RWPE1 (cell line): ENCODE measurements at regions not wholly inside any gene's neighbourhood (a gene's known extent, or its start where the extent isn't known, plus 50 kb on each side); places are given as distances from the start of the nearest gene placed in this dataset.

Experiments used
- CTCF ChIA-PET: fragments of 350-600 bp; sonication (Branson Sonifier 250); formaldehyde crosslinking; extraction: SDS; loops from one replicate; lab custom pipeline; 2021; lab: Yijun Ruan, JAX
- POLR2A ChIA-PET: fragments of 400-600 bp; formaldehyde crosslinking; extraction: SDS; loops from one replicate; lab custom pipeline; 2020; ENCODE audit warnings: antibody characterized with exemption; ENCODE audit not compliant: low non-redundant PET; lab: Yijun Ruan, JAX
- DNase-seq: peaks from one replicate; pipeline ENCODE4 v3.0.0; 2012; ENCODE audit warnings: low spot score
- H3K27ac ChIP-seq: fragments of 450-650 bp; 2 replicates; pipeline ENCODE4 v1.5.1; 2017
- TF ChIP-seq, protein P1 (sequence below): fragments of 450-650 bp; conservative IDR thresholded peaks from 2 replicates; pipeline ENCODE4 v1.5.1; 2017; ENCODE audit warnings: low read depth, mild to moderate bottlenecking

DNA sequence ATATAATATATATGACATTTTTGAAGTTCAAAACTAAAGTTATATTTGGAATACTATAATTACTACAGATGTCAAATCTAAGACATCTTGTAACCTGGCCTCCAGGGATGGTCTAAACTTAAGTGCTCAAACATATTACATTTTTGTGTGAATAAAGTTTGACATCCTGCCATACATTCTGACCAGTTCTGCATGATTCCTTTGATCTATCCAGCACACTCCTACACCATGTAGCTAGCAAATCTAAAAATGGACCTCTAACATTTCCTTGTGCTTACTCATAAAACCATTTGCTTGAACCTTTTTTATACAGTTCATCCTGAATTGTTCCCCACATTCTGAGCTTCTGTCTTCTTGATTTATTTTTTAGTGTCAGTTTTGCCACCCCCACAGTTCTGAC lies 294.3 kb upstream of the ZNF804A start:
- TF ChIP-seq, protein P1, sequence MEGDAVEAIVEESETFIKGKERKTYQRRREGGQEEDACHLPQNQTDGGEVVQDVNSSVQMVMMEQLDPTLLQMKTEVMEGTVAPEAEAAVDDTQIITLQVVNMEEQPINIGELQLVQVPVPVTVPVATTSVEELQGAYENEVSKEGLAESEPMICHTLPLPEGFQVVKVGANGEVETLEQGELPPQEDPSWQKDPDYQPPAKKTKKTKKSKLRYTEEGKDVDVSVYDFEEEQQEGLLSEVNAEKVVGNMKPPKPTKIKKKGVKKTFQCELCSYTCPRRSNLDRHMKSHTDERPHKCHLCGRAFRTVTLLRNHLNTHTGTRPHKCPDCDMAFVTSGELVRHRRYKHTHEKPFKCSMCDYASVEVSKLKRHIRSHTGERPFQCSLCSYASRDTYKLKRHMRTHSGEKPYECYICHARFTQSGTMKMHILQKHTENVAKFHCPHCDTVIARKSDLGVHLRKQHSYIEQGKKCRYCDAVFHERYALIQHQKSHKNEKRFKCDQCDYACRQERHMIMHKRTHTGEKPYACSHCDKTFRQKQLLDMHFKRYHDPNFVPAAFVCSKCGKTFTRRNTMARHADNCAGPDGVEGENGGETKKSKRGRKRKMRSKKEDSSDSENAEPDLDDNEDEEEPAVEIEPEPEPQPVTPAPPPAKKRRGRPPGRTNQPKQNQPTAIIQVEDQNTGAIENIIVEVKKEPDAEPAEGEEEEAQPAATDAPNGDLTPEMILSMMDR, result no peak
- ChIA-PET POLR2A (no interaction called here), CTCF (interaction anchor here (0.6 kb wide), 1 partner anchor 45 kb away, joined by 4 read pairs; no protein-coding TSS in a partner anchor)
- no peak for DNase-seq
- H3K27ac ChIP-seq, result no peak overlapping the region

DNA sequence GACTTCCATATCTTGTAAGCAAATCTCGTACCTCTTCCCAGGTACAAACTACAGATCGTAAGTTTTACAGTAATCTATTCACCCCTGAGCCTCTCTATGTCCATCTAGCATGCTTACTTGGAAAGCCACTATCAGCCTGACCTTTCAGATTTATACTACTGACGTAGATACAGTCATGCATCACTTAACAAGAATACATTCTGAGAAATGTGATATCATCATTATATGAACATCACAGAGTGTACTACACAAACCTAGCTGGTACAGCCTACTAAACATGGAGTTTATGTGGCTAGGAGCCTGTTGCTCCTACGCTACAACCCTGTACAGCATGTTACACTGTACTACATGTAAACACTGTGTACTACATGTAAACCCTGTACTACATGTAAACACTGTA lies 293.2 kb upstream of the ZNF804A start:
- CTCF ChIA-PET, result no interaction called here
- no peak overlapping the region for H3K27ac ChIP-seq
- no peak for DNase-seq
- POLR2A ChIA-PET, result no interaction called here
- TF ChIP-seq, protein P1, result no peak

DNA sequence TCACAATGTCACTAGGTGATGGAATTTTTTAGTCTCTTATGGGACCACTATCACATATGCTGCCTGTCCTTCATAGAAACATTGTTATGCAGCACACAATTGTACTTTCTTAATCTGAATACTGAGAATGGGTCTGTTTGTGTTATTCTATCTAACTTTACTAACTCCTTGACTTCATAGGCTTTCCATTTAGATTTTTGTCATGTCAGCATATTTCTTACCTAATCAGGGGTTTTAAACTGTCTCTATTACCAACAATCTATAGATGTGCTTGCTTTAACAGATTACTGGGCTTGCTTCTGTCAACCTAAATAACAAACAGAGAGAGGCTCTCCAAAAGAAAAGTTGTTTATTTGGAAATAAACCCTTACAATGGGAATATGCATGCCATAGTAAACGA lies 289.6 kb upstream of the ZNF804A start:
- H3K27ac ChIP-seq, result no peak overlapping the region
- TF ChIP-seq, protein P1, result no peak
- DNase-seq, result no peak
- ChIA-PET CTCF (no interaction called here), POLR2A (no interaction called here)

DNA sequence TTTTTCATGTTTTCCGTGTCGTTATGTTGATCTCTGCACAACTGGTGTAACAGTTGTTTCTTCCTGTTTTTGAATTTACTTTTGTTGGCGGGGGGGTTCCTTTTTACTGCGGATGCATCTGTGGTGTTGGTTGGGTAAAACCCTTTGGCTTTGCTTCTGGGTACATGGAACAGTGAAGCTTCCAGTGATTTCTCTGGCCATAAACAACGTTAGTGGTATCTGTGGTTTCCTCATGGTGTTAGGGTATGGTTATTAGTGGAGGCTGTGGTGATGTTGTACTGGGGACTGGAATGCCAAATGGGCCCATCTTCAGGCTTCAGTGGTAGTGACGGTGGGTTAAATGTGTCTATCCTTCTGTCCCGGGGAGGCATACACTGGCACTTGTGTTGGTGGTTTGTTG lies 285.4 kb upstream of the ZNF804A start:
- ChIA-PET POLR2A (no interaction called here), CTCF (no interaction called here)
- TF ChIP-seq, protein P1, result no peak
- H3K27ac ChIP-seq, result no peak overlapping the region
- no peak for DNase-seq

DNA sequence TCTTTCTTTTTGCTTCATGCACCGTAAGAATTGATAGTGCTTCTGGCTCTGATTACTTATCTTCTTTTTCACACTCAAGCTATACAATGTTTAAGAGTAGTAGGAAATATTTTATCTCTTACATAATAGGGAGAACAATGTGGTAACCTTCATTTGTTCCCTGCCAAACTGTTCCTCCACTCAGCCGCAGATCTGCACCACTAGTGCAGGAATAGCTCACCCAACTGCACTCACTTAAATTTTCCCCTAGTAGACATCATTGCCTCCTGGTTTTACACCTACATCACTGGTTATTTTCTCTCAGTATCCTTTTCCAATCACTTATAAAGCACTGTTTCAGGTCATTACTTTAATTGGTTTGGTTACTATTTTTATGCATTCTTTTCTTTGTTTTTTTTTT lies 283.5 kb upstream of the ZNF804A start:
- H3K27ac ChIP-seq, result no peak overlapping the region
- no peak for DNase-seq
- TF ChIP-seq, protein P1, result no peak
- ChIA-PET CTCF (no interaction called here), POLR2A (no interaction called here)

DNA sequence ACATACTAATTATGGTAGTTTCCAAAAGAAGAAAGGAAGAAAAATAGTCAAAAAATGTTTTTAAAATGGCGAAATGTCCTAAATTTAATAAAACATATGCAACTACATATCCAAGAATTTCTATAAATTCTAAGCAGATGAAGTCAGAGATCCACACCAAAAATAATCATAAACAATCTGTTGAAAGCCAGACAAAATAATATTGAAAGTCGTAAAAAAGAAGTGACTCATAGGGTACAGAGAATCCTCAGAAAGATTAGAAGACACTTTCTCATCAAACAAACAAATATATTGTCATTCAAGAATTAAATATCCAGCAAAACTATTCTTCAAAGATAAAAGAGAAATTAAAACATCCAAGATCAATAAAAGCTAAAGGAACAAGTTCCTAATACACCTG lies 281.4 kb upstream of the ZNF804A start:
- H3K27ac ChIP-seq, result no peak overlapping the region
- DNase-seq, result no peak
- POLR2A ChIA-PET, result no interaction called here
- CTCF ChIA-PET, result interaction anchor here (0.6 kb wide), 1 partner anchor 136 kb away, joined by 3 read pairs; no protein-coding TSS in a partner anchor
- TF ChIP-seq, protein P1, result no peak
